Femur (tissue), 1 donor: ENCODE measurements at regions not wholly inside any gene's neighbourhood (a gene's known extent, or its start where the extent isn't known, plus 50 kb on each side); places are given as distances from the start of the nearest gene placed in this dataset.

Experiments
- DNase-seq: peaks from one replicate; pipeline ENCODE4 v3.0.0-alpha.2; 2017

GRCh38 chr2:120520929-120521912 is 175.3 kb downstream of the INHBB start:
- no peak for DNase-seq

- DNase-seq, result no peak
Observed at GRCh38 chr2:120522151-120522751, 176.3 kb downstream of the INHBB start.

- no peak for DNase-seq
Observed at GRCh38 chr2:120523766-120524165, 177.8 kb downstream of the INHBB start.

- no peak for DNase-seq
Observed at GRCh38 chr2:120524174-120524573, 178.2 kb downstream of the INHBB start.

GRCh38 chr2:120525056-120526046 is 179.4 kb downstream of the INHBB start:
- no peak for DNase-seq

GRCh38 chr2:120526047-120526562 is 180.2 kb downstream of the INHBB start:
- DNase-seq, result no peak

GRCh38 chr2:120526997-120527945 is 181.3 kb downstream of the INHBB start:
- DNase-seq, result no peak

GRCh38 chr2:120528051-120528692 is 182.2 kb downstream of the INHBB start:
- no peak for DNase-seq

GRCh38 chr2:120528693-120529076 is 182.7 kb downstream of the INHBB start:
- DNase-seq, result no peak

GRCh38 chr2:120530781-120531180 is 184.8 kb downstream of the INHBB start:
- DNase-seq, result no peak

- no peak for DNase-seq
Observed at GRCh38 chr2:120531365-120531764, 185.4 kb downstream of the INHBB start.

- no peak for DNase-seq
Observed at GRCh38 chr2:120531863-120532600, 186.1 kb downstream of the INHBB start.

- no peak for DNase-seq
Observed at GRCh38 chr2:120533625-120534024, 187.7 kb downstream of the INHBB start.

GRCh38 chr2:120534457-120534856 is 188.5 kb downstream of the INHBB start:
- no peak for DNase-seq

- DNase-seq, result no peak
Observed at GRCh38 chr2:120535081-120535480, 189.1 kb downstream of the INHBB start.

GRCh38 chr2:120536141-120536540 is 190.2 kb downstream of the INHBB start:
- no peak for DNase-seq

- DNase-seq, result no peak
Observed at GRCh38 chr2:120538691-120539423, 192.9 kb downstream of the INHBB start.

GRCh38 chr2:120539424-120539936 is 193.5 kb downstream of the INHBB start:
- no peak for DNase-seq
